ENCODE measurements at regions not wholly inside any gene's neighbourhood (a gene's known extent, or its start where the extent isn't known, plus 50 kb on each side); places are given as distances from the start of the nearest gene placed in this dataset.

DNA sequence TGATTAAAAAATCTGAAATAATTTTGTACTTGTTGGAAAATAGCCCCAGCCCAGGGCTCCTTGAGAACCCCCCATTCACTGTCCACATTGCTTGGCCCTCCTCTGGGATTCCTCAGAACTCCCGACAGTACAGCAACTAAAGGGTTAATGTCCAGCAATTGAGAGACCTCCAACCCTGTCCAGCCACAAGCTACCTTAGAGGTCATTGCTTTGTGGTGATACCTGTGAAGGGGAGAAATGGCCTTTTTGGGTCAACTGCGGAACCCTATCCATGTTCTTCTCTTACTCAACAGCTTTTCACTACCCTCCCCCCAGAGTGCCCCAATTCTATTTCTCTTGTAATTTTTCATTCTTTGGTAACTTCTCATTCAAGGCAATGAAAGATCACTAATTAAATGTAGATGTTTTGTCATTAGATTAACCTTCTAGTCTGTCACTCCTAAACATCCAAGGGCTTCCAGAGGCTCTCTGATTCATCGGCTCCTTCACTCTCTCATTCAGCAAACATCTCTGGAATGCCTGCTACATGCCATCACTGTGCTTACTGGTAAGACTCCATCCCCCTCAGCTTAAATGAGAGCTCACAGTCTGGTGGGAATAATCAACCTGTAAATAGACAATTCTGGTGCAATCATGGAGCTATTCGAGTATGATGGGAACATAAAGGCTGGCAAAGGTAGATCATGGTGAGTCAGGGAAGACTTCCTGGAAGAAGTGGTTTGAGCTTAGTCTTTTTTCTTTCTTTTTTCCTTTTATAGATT is 241.4 kb upstream of the PGRMC2 start:
- TF ChIP-seq, protein P1, sequence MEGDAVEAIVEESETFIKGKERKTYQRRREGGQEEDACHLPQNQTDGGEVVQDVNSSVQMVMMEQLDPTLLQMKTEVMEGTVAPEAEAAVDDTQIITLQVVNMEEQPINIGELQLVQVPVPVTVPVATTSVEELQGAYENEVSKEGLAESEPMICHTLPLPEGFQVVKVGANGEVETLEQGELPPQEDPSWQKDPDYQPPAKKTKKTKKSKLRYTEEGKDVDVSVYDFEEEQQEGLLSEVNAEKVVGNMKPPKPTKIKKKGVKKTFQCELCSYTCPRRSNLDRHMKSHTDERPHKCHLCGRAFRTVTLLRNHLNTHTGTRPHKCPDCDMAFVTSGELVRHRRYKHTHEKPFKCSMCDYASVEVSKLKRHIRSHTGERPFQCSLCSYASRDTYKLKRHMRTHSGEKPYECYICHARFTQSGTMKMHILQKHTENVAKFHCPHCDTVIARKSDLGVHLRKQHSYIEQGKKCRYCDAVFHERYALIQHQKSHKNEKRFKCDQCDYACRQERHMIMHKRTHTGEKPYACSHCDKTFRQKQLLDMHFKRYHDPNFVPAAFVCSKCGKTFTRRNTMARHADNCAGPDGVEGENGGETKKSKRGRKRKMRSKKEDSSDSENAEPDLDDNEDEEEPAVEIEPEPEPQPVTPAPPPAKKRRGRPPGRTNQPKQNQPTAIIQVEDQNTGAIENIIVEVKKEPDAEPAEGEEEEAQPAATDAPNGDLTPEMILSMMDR (conservative IDR thresholded peaks at IDR 0.05; ENCODE audit: low read length), result no peak
- TF ChIP-seq EZH2phosphoT487 (IDR thresholded peaks at IDR 0.05; ENCODE audit: borderline replicate concordance, low read depth, low read length), result no peak
